HG02623 (cell line): ENCODE measurements at regions not wholly inside any gene's neighbourhood (a gene's known extent, or its start where the extent isn't known, plus 50 kb on each side); places are given as distances from the start of the nearest gene placed in this dataset.
"Not testable (repeated sequence)": the region's sequence is repeated elsewhere in the genome, so short reads cannot be mapped to it uniquely, and the experiment has no call there.

Experiments
- ATAC-seq: cut with Tn5 transposase; IDR thresholded peaks from one replicate; pipeline ENCODE4 v1.9.1; 2021; ENCODE audit warnings: moderate library complexity; ENCODE audit not compliant: unreplicated experiment

DNA sequence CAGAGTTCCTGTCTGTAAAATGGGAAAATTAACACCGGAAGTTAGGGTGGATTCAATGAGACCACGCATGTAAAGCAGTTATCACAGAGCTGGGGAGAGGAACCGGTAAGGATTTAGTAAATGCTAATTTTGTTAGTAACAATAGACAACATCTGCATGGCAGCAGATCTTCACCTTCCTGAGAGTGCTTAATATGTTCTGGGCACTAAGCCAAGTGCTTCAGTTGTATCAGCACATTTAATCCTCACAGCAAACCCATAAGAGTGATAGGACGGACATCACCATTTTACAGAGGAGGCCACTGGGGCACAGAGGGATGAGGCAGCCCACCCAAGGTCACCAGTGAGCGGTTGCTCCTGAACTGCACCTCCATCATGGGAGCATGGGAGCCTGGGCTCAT lies 189.4 kb downstream of the WNT5A start:
- no peak for ATAC-seq

- ATAC-seq: no peak
Measured at GRCh38 chr3:55297245-55297644, 189.9 kb downstream of the WNT5A start.

GRCh38 chr3:55296791-55297190 lies 190.3 kb downstream of the WNT5A start:
- no peak for ATAC-seq

DNA sequence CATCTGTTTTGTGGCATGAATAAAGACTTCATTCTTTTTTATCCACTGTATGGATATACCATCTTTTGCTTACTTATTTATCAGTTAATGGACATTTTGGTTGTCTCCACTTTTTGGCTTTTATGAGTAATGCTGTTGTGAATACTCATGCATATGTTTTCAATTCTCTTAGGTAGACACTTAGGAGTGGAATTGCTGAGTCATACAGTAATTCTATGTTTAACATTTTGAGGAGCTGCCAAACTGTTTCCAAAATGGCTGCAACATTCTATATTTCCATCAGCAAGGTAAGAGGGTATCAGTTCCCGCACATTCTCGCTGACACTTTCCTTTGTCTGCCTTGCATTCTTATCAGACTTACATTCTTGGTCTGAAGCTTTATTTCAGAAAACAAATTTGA lies 191.1 kb downstream of the WNT5A start:
- no peak for ATAC-seq

DNA sequence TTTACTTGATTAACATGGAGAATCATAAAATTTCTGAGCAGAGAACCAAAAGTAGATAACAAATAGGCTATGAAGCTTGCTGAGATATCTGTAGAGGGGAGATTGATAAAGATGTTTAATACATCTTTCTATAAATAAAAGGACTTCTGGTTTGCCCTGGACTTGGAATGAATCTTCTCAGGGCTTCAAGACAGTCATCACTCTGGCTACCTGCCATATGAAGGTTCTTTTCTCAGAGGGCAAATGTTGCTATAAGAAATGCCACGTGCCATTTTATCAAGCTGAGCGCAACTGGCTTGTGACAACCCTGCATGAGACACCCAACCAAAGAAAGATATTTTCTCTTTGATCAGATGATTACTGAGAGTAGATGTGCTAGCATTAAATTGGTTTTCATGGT lies 192.5 kb downstream of the WNT5A start:
- ATAC-seq: no peak

- ATAC-seq: no peak
Measured at GRCh38 chr3:55292360-55292759, 194.7 kb downstream of the WNT5A start.

DNA sequence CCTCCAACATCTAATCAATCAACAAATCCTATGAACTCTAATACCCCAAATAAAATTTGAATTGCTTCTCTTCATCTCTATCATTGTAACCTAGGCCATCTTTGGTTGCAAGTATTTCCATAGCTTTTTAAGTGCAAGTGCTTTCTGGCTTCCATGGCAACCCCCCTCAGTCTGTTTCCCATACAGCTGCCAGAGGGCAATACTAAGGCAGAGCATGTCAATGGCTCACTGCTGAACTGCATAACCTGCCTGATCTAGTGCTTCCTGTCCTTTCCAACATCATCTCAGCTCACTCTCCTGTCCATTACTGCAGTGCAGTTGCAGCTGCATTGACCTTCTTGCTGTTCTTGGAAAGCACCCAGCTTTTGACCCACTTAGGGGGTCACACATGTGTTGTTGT lies 198.4 kb downstream of the WNT5A start:
- no peak for ATAC-seq

DNA sequence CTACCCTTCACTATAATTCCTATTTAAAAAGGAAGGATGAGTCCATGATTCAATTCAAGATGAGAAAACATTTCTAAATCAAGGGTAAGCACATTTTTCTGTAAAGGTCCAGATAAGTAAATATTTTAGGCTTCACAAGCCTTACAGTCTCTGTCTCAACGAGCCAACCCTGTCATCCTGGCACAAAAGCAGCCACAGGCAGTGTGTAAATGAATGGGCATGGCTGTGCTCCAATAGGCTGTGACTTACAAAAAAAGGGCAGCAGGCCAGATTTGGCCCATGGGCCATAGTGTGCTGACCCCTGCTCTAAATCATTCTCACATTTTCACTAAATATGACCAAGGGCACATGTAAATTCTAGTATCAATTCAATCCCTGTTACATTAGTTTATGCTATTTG lies 200.4 kb downstream of the WNT5A start:
- no peak for ATAC-seq

DNA sequence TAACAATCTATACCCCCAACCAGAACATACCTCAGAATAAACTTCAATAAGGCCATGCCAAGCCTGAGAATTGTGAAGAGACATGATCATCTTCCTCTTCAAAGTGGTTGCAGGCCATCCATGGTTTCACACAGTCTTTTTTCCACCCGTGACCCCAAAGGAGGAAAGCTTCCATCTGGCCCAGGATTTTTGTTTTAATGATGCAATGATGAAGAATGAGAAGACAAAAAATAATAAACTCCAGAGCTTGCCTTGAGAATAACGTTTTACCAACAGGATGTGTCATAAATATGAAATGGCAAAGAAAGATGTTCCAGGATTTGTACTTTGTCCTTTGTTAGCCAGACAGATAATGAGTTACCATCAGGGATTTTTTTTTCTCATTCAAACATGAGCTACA lies 201.9 kb downstream of the WNT5A start:
- ATAC-seq: no peak

GRCh38 chr3:55283441-55283925 lies 203.6 kb downstream of the WNT5A start:
- ATAC-seq: no peak

- ATAC-seq: no peak
Measured at GRCh38 chr3:55282994-55283393, 204.1 kb downstream of the WNT5A start.

DNA sequence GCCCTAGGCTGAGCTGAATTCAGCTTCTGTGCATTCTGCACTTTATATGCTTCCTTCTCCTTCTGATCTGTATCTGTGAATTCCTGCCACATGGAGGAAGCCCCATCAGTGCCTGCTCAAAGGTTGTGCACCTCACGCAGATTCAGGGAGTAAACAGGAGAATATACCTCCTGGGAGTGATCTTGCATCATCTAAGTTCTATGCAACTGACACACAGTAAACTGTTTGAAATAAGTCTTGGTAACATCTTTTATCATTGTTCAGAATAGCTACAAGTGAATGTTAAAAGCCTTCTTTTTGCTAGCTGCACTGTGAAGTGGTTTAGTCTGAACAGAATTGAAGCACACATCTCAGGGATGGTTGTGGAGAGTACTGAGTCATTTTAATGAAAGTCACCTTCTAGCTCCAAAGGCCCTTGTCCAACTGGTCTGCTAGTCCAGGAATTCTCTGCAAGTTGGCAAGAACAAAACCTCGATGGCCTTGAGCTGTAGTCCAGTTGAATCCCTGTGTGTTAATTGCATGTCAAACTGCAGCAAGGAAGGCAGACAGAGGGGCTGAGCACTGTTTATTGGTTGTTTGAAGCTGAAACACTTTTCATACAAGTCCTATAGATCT lies 215.0 kb downstream of the WNT5A start:
- no peak for ATAC-seq

GRCh38 chr3:55271549-55271948 lies 215.6 kb downstream of the WNT5A start:
- ATAC-seq: no peak

- ATAC-seq: no peak
Measured at GRCh38 chr3:55270976-55271375, 216.1 kb downstream of the WNT5A start.

DNA sequence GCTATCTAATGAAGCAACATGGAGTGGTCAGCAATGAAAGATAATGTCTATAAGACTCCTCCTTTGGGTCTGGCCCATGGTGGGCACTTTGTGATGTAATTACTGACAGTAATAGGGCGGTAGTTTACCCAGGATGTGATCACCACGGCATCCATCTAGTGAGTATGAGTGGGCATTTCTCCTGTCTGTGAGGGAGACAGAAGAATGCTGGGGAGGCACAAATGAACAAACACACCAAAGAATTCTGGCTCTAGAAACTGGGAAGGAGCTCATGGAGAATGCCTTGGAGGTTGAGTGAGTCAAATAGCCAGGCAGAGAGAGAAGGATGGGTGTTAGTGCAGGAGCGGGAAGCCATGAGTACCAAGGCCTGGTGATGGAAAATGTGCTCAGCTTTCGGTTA lies 217.5 kb downstream of the WNT5A start:
- ATAC-seq: no peak

DNA sequence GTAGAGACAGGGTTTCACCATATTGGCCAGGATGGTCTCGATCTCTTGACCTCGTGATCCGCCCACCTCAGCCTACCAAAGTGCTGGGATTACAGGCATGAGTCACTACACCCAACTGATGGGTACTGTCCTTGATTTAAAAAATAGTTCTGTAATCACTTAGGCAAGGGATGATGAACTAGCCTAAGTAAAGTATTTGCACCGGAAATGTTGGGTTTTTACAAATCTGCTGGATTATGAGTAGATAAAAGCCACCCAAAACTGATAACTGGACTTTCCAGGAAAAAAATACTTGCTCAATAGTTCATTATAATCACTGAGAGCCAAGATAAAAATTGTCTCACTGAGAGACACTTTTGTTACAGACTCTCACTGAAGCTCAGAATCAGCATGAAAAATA lies 218.0 kb downstream of the WNT5A start:
- ATAC-seq: no peak

DNA sequence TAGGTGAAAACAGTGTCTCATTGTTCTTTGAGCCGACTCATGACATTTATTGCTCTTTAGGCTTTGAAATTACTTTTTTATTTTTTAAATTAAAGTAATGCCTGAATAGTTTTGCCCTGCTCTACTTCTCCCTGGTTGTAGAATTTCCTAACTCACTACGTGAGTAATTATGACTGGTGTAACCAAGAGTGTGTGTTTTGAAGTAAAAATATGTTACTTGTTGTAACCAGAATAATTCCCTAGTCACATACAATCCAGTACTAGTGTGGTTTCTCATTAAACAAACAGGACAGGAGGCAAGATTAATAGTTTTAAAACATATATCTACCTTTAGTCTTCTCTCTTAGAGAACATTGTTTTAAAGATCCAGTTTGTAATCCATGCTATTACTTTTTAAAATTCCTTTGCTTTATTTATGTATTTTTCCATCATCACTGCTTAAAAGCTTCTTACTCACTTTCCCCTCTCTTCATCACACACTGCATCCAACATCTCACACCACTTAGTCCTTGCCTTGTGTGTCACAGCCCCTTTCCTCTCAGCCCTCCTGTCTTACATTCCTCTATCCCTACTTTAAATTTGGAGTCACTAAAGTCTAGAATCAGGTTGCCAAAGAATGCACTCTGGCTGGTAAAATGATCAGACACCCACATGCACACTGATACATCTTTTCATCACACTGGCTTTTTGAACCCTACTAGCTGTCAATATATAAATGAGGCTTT lies 219.7 kb downstream of the WNT5A start:
- ATAC-seq: no peak

GRCh38 chr3:55264919-55265318 lies 222.2 kb downstream of the WNT5A start:
- ATAC-seq: no peak

DNA sequence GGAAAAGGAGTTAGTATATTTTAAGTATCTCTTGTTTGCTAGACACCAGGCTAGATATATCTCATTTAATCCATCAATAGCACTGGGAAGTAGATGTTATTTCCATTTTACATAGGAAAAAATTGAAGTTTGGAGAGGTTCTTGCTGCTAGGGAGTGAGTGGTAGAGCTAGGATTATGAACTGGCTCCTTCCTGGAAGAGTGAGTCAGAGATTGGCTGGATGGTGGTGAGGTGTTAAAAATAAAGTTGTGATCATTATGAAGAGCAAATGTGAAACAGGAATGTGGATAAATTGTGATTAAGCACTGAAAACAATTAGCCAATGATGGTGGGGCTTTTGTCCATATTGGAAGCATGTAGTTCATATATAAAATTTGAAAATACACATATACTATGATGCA lies 234.2 kb downstream of the WNT5A start:
- no peak for ATAC-seq

DNA sequence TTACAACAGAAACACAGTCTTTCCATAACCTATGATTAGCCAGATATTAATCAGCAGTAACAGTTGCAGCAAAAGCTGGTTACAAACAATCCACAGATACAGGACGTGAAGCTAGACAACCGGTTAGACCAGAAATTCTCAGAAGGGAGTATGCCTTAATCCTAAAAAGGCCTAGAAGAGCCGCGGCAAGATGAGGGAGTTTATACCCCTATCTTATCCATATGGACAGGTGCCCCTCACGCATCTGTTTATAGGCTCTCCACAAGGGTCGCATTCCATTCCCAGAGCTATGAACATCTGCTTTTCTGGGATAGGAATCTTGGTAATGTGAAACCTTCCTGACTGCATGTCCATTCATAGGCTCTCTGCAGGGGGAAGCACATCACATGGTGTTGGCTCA lies 237.9 kb downstream of the WNT5A start:
- ATAC-seq: not testable (repeated sequence)

DNA sequence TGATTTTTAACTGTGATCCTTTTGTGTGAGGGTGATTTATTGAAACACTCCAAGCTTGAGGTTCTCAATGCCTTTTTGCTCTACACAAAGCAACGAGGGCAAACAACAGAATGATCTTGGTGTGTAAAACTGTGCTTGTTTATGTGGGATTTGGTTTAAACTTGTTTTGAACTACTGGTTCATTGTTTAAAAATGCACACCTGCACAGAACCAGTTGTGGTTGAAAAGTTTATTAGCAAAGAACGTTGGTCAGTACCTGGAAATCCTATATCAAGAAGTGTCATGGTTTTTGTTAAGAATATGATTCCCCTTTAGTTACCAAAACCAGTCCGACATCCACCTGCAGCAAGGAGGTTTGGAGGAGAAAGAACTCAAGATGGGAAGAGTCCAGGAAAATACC lies 239.4 kb downstream of the WNT5A start:
- ATAC-seq: no peak

GRCh38 chr3:55246033-55246432 lies 241.1 kb downstream of the WNT5A start:
- ATAC-seq: no peak

- no peak for ATAC-seq
Measured at GRCh38 chr3:55245351-55245750, 241.8 kb downstream of the WNT5A start.
